Prostate gland (tissue), 2 donors: ENCODE measurements at regions not wholly inside any gene's neighbourhood (a gene's known extent, or its start where the extent isn't known, plus 50 kb on each side); places are given as distances from the start of the nearest gene placed in this dataset.
"Not testable (repeated sequence)": the region's sequence is repeated elsewhere in the genome, so short reads cannot be mapped to it uniquely, and the experiment has no call there.

Experiments used
- DNase-seq: peaks from one replicate; pipeline ENCODE4 v3.0.0-alpha.2; 2019; ENCODE audit warnings: low spot score
- H3K27ac ChIP-seq, 2 donors: fragments of 200-600 bp; sonication (generic); 2 replicates each; pipeline ENCODE4 v1.5.1; 2017 to 2019
- H3K27me3 ChIP-seq: fragments of 200-600 bp; sonication (generic); replicated peaks from 2 replicates; pipeline ENCODE4 v1.5.1; 2019; ENCODE audit not compliant: insufficient read depth
- H3K36me3 ChIP-seq, 2 donors: fragments of 200-600 bp; sonication (generic); 1 replicate in 1 of 2; 2 replicates in 1 of 2; pipeline versions ENCODE4 v1.5.1 to v1.8.1; 2017 to 2019
- H3K4me1 ChIP-seq: fragments of 200-600 bp; sonication (generic); replicated peaks from 2 replicates; pipeline ENCODE4 v1.5.1; 2019
- H3K4me3 ChIP-seq, 2 donors: fragments of 200-600 bp; sonication (generic); 2 replicates each; pipeline ENCODE4 v1.5.1; 2017 to 2019
- H3K9me3 ChIP-seq: fragments of 200-600 bp; sonication (generic); 2 replicates; pipeline ENCODE4 v1.5.1; 2017
- WGBS: methylation state at CpG from one replicate; pipeline ENCODE4 v1.1.5; 2018; 5-methylcytosine and 5-hydroxymethylcytosine counted together
- intact Hi-C: fragments of 100-400 bp; cut with DNase I; formaldehyde crosslinking; loops from one replicate; pipeline ENCODE4 v1.14.2; 2022

- H3K9me3 ChIP-seq, H3K27ac ChIP-seq, H3K36me3 ChIP-seq, intact Hi-C loops, DNase-seq, H3K27me3 ChIP-seq, H3K4me3 ChIP-seq, H3K4me1 ChIP-seq: not testable (repeated sequence)
- WGBS = 0% methylated on average over 1 of the region's 3 CpGs
Observed at GRCh38 chr1:224032608-224033276, 81.2 kb upstream of the FBXO28 start.

DNA sequence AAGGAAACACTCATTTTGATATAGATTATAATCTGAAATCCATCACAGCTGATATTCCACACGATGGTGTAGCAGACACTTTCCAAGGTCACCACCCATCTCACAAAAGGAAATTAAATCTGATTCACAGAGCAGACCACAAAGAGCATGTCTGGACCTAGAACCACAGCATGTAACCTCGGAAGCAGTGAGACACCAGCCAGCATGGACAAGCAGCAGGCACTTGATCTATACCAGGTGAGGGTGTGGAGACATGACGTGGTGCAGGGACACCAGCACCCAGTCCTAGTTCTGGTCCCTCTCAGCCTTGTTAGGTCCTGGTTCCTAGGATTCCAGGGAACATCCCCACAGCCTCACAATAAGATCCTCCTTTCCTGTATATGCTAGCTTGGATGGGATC is 81.9 kb upstream of the FBXO28 start:
- H3K4me3 ChIP-seq, intact Hi-C loops, DNase-seq, H3K4me1 ChIP-seq, H3K36me3 ChIP-seq, H3K9me3 ChIP-seq, H3K27me3 ChIP-seq: not testable (repeated sequence)
- no CpG with 5 or more reads among the region's 3 CpGs for WGBS
- peak overlapping the region in 1 of 2 donors; percentile 67 for H3K27ac ChIP-seq

GRCh38 chr1:224030257-224030656 is 83.7 kb upstream of the FBXO28 start:
- DNase-seq, H3K9me3 ChIP-seq, H3K4me1 ChIP-seq, H3K4me3 ChIP-seq, intact Hi-C loops, H3K36me3 ChIP-seq, H3K27me3 ChIP-seq: not testable (repeated sequence)
- H3K27ac ChIP-seq = peak overlapping the region in 1 of 2 donors; percentile 60
- WGBS = 79% methylated on average over 6 of the region's 6 CpGs

DNA sequence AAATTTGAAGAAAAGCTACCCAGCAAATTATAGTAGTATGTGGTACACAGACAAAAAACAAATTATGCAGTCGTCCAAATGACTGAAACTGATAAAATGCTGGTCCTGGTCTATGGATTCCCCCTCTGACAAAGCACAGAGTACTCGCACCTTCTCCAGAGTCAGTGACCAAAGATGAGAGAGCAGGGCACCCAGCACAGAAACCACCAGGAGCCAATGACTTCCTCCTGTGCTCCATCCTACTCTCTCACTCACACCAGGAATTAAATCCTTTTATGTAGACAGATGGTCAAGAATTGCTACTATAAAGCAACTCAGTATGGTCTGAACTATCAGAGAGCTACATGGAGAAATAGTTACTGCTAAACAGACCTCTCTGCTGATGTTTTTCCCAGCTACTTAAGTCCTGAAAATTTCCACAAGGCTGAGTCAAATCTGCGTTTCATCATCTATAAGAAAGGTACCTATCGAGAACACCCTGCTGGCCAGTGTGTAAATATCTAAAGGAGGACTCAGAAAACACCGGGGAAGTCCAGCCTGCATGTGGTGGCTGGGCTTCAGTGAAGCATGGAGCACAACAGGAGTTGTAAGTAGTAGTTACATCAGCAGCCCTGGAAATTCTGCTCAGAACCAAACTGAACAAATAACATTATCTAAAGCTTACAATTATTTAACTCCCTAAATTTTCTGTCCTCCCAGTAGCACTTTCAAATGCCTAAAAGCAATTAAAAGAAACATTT is 84.5 kb upstream of the FBXO28 start:
- H3K27ac ChIP-seq, intact Hi-C loops, H3K9me3 ChIP-seq, H3K36me3 ChIP-seq, DNase-seq, H3K4me1 ChIP-seq, H3K27me3 ChIP-seq, H3K4me3 ChIP-seq: not testable (repeated sequence)
- 43% methylated on average over 5 of the region's 5 CpGs for WGBS

DNA sequence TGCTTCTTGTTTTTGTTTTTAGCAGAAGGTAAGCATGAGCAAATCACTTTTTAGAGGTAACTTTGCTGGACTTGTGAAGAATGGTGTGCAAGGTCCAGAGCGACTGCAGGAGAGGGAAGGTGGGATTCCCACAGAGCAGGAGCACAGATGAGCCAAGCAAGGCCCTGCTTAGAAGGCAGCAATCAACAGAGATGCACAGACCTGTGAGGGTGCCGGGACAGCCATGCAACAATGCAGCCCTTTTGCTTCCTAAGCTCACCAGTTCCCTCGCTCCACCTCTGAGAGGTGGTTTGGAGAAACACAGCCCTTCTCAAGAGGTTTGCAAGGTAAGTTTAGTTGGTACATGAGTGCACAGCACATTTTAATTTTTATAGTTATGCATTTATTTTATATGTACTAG is 85.1 kb upstream of the FBXO28 start:
- H3K4me1 ChIP-seq, H3K4me3 ChIP-seq, H3K27ac ChIP-seq, H3K36me3 ChIP-seq, intact Hi-C loops, H3K27me3 ChIP-seq, H3K9me3 ChIP-seq, DNase-seq: not testable (repeated sequence)
- 95% methylated on average over 2 of the region's 3 CpGs for WGBS

DNA sequence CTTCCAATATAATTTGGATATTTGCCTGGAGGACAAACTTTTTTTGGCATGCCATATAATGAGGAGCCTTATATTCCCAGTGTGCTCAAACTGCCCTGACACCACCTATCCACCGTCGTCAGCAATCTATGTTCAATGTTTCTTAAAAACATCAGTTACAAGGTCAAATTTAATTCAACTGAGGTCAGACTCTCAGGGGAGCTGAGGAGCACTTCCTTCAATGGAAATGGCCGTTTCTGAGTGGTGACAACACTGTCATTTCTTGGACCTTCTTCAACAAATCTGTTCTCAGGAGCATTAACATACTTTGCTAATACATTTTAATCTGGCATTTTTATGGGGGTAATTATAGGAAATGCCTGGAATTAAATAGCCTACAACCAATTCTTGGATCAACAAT is 90.8 kb upstream of the FBXO28 start:
- intact Hi-C loops, H3K4me3 ChIP-seq, H3K36me3 ChIP-seq, H3K27me3 ChIP-seq, H3K9me3 ChIP-seq, DNase-seq, H3K27ac ChIP-seq, H3K4me1 ChIP-seq: not testable (repeated sequence)
- WGBS = 61% methylated on average over 3 of the region's 3 CpGs

DNA sequence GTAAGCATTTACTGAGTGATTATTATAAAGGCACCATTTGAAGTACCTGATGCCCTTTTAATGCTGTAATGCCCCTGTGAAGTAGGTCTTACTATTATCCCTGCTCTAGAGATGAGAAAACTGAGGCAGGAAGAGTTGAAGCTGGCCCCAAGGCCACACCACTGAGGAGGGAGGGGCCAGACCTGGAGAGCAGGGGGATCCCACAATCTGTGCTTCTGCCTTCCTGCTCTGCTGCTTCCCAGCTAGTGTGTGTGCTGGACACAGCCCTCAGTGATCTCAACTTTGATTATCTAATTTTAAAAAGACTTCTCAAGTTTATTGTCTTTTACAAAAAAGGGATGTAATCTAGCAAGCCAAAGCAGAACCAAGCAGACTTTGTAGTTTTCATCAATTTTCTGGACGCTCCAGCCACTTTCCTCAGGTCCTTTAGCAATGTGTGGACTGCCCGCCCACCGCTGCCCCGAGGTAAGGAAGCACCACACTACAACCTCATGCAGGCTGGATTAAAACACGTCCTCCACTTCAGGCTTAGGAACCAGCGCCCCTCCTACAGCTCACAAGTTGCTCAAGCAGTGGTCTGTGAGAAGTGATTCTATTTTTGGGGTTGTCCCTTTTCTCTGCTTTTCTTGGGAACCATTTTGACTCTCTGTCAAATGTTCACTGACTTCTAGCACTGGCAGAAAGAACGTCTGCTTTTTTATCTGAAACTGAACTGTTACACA is 91.5 kb upstream of the FBXO28 start:
- 74% methylated on average over 6 of the region's 7 CpGs for WGBS
- intact Hi-C loops = not testable (repeated sequence)

DNA sequence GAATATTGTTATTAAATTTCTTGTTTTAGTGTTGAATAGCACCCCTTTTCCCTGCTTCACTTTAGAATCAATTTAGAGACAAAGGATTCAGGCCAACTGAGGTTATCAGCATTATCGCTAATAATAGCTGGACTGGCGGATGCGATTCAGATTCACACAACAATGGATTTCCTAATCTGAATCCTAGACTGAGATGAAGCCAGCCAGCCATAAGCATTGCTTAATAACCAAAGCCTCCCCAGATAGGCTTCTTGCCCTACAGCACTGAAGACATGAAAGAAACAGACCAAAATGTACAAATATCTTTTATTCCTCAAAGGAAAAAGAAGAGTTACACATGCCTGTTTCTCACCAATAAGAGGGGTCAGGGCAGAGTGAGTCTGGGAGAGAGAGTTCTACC is 94.0 kb upstream of the FBXO28 start:
- H3K9me3 ChIP-seq, DNase-seq, H3K4me1 ChIP-seq, H3K27ac ChIP-seq, H3K36me3 ChIP-seq, H3K27me3 ChIP-seq, H3K4me3 ChIP-seq, intact Hi-C loops: not testable (repeated sequence)
- 94% methylated on average over 3 of the region's 3 CpGs for WGBS

More for the DNA sequence above, 91.5 kb upstream of the FBXO28 start:
- not testable (repeated sequence) for H3K4me1 ChIP-seq, DNase-seq, H3K27me3 ChIP-seq, H3K27ac ChIP-seq, H3K4me3 ChIP-seq, H3K36me3 ChIP-seq, H3K9me3 ChIP-seq

- H3K9me3 ChIP-seq, H3K27me3 ChIP-seq, H3K4me3 ChIP-seq, H3K4me1 ChIP-seq, H3K27ac ChIP-seq, intact Hi-C loops, DNase-seq, H3K36me3 ChIP-seq: not testable (repeated sequence)
- WGBS = 93% methylated on average over 8 of the region's 8 CpGs
Observed at GRCh38 chr1:224015782-224016181, 98.1 kb upstream of the FBXO28 start.
